GM08714 (cell line): ENCODE measurements at regions not wholly inside any gene's neighbourhood (a gene's known extent, or its start where the extent isn't known, plus 50 kb on each side); places are given as distances from the start of the nearest gene placed in this dataset.

ENCODE experiments used
- H3K4me3 ChIP-seq: fragments of 200-500 bp; sonication (Bioruptor generic); 2 replicates; pipeline ENCODE4 v1.5.1; 2014; ENCODE audit warnings: mild to moderate bottlenecking, low read length, inconsistent platforms
- ZNF274 ChIP-seq: IDR thresholded peaks from 2 replicates; pipeline ENCODE4 v1.6.1; 2012; ENCODE audit warnings: mild to moderate bottlenecking, low read depth, low read length

GRCh38 chr10:88023676-88024075, 160.3 kb downstream of the PTEN start:
- H3K4me3 ChIP-seq = no peak overlapping the region
- no peak for TF ChIP-seq ZNF274

- TF ChIP-seq ZNF274 = no peak
- H3K4me3 ChIP-seq = no peak overlapping the region
Observed at GRCh38 chr10:88026031-88026430, 162.6 kb downstream of the PTEN start.

GRCh38 chr10:88027570-88027969, 164.1 kb downstream of the PTEN start:
- TF ChIP-seq ZNF274 = no peak
- H3K4me3 ChIP-seq = no peak overlapping the region; the same call in 1 of the 2 replicates

GRCh38 chr10:88028072-88028471, 164.6 kb downstream of the PTEN start:
- no peak overlapping the region for H3K4me3 ChIP-seq
- TF ChIP-seq ZNF274 = no peak

- no peak for TF ChIP-seq ZNF274
- no peak overlapping the region for H3K4me3 ChIP-seq
Observed at GRCh38 chr10:88028654-88029053, 165.2 kb downstream of the PTEN start.

- H3K4me3 ChIP-seq = no peak overlapping the region
- TF ChIP-seq ZNF274 = no peak
Observed at GRCh38 chr10:88032566-88032965, 169.1 kb downstream of the PTEN start.

- H3K4me3 ChIP-seq = no peak overlapping the region
- TF ChIP-seq ZNF274 = no peak
Observed at GRCh38 chr10:88033385-88033784, 170.0 kb downstream of the PTEN start.

- H3K4me3 ChIP-seq = no peak overlapping the region
- TF ChIP-seq ZNF274 = no peak
Observed at GRCh38 chr10:88033793-88034192, 170.4 kb downstream of the PTEN start.

- no peak overlapping the region for H3K4me3 ChIP-seq
- TF ChIP-seq ZNF274 = no peak
Observed at GRCh38 chr10:88036126-88036525, 172.7 kb downstream of the PTEN start.

GRCh38 chr10:88037623-88038022, 174.2 kb downstream of the PTEN start:
- no peak for TF ChIP-seq ZNF274
- H3K4me3 ChIP-seq = no peak overlapping the region

- no peak overlapping the region for H3K4me3 ChIP-seq
- no peak for TF ChIP-seq ZNF274
Observed at GRCh38 chr10:88038268-88038667, 174.8 kb downstream of the PTEN start.

GRCh38 chr10:88039496-88040200, 176.2 kb downstream of the PTEN start:
- no peak overlapping the region for H3K4me3 ChIP-seq
- TF ChIP-seq ZNF274 = no peak

- no peak for TF ChIP-seq ZNF274
- H3K4me3 ChIP-seq = no peak overlapping the region
Observed at GRCh38 chr10:88041243-88042159, 178.1 kb downstream of the PTEN start.

- no peak overlapping the region for H3K4me3 ChIP-seq
Observed at GRCh38 chr10:88042160-88043100, 179.0 kb downstream of the PTEN start.

More at GRCh38 chr10:88042160-88043100, 179.0 kb downstream of the PTEN start:
- no peak for TF ChIP-seq ZNF274
